HuH-7.5 (cell line): ENCODE measurements at regions not wholly inside any gene's neighbourhood (a gene's known extent, or its start where the extent isn't known, plus 50 kb on each side); places are given as distances from the start of the nearest gene placed in this dataset.
"Not testable (repeated sequence)": the region's sequence is repeated elsewhere in the genome, so short reads cannot be mapped to it uniquely, and the experiment has no call there.

Experiments used
- DNase-seq: peaks from one replicate; pipeline ENCODE4 v3.0.0; 2011; ENCODE audit warnings: low spot score

- DNase-seq, result no peak
Observed at GRCh38 chr3:82410366-82410765, 648.9 kb upstream of the GBE1 start.

GRCh38 chr3:82409842-82410241 lies 648.4 kb upstream of the GBE1 start:
- DNase-seq, result no peak

GRCh38 chr3:82392203-82392775 lies 630.8 kb upstream of the GBE1 start:
- DNase-seq, result no peak

GRCh38 chr3:82390868-82391267 lies 629.4 kb upstream of the GBE1 start:
- no peak for DNase-seq

- no peak for DNase-seq
Observed at GRCh38 chr3:82386647-82387046, 625.2 kb upstream of the GBE1 start.

GRCh38 chr3:82384181-82384580 lies 622.7 kb upstream of the GBE1 start:
- no peak for DNase-seq

- DNase-seq, result no peak
Observed at GRCh38 chr3:82382831-82383230, 621.4 kb upstream of the GBE1 start.

GRCh38 chr3:82378392-82378791 lies 616.9 kb upstream of the GBE1 start:
- DNase-seq, result no peak

GRCh38 chr3:82376883-82377282 lies 615.4 kb upstream of the GBE1 start:
- no peak for DNase-seq

GRCh38 chr3:82373833-82374232 lies 612.4 kb upstream of the GBE1 start:
- DNase-seq, result not testable (repeated sequence)

GRCh38 chr3:82364827-82365226 lies 603.4 kb upstream of the GBE1 start:
- DNase-seq, result no peak

GRCh38 chr3:82363131-82363530 lies 601.7 kb upstream of the GBE1 start:
- no peak for DNase-seq

- no peak for DNase-seq
Observed at GRCh38 chr3:82355228-82355627, 593.8 kb upstream of the GBE1 start.

- no peak for DNase-seq
Observed at GRCh38 chr3:82354228-82354627, 592.8 kb upstream of the GBE1 start.

- no peak for DNase-seq
Observed at GRCh38 chr3:82353306-82354171, 592.1 kb upstream of the GBE1 start.

- DNase-seq, result no peak
Observed at GRCh38 chr3:82347585-82347984, 586.1 kb upstream of the GBE1 start.

GRCh38 chr3:82342521-82342920 lies 581.1 kb upstream of the GBE1 start:
- no peak for DNase-seq

- DNase-seq, result no peak
Observed at GRCh38 chr3:82329300-82329699, 567.9 kb upstream of the GBE1 start.

- no peak for DNase-seq
Observed at GRCh38 chr3:82311901-82312300, 550.5 kb upstream of the GBE1 start.

GRCh38 chr3:82308755-82309154 lies 547.3 kb upstream of the GBE1 start:
- no peak for DNase-seq

- no peak for DNase-seq
Observed at GRCh38 chr3:82306189-82306588, 544.7 kb upstream of the GBE1 start.

GRCh38 chr3:82294609-82295008 lies 533.2 kb upstream of the GBE1 start:
- no peak for DNase-seq

- no peak for DNase-seq
Observed at GRCh38 chr3:82293867-82294266, 532.4 kb upstream of the GBE1 start.

GRCh38 chr3:82293435-82293834 lies 532.0 kb upstream of the GBE1 start:
- DNase-seq, result no peak
